GM23248 (cell line): ENCODE measurements at regions not wholly inside any gene's neighbourhood (a gene's known extent, or its start where the extent isn't known, plus 50 kb on each side); places are given as distances from the start of the nearest gene placed in this dataset.

Experiments
- EZH2 ChIP-seq: fragments of 200-600 bp; sonication (generic); IDR thresholded peaks from 2 replicates; pipeline ENCODE4 v1.6.1; 2018; ENCODE audit warnings: antibody characterized with exemption, mild to moderate bottlenecking; ENCODE audit not compliant: insufficient read depth, poor library complexity, severe bottlenecking
- EZH2phosphoT487 ChIP-seq: fragments of 200-600 bp; sonication (generic); IDR thresholded peaks from 2 replicates; pipeline ENCODE4 v1.6.1; 2018; ENCODE audit warnings: antibody characterized with exemption, moderate library complexity, mild to moderate bottlenecking, low read depth; ENCODE audit not compliant: insufficient read depth

GRCh38 chr3:177251755-177252154 is 54.5 kb upstream of the TBL1XR1 start:
- TF ChIP-seq EZH2 (no peak), EZH2phosphoT487 (no peak)
